GM12878 (cell line): ENCODE measurements at regions not wholly inside any gene's neighbourhood (a gene's known extent, or its start where the extent isn't known, plus 50 kb on each side); places are given as distances from the start of the nearest gene placed in this dataset.

Experiments
- ATAC-seq: fragments of 200-7000 bp; cut with Tn5 transposase; 3 replicates; pipeline ENCODE4 v1.9.1; 2020; ENCODE audit warnings: mild to moderate bottlenecking, moderate library complexity
- BruUV-seq: library from RNA; stranded (reverse); fragments of 400-500 nt; replicated peaks from 2 replicates; lab custom pipeline; 2021; lab: Mats Ljungman, UMichigan
- CTCF ChIA-PET: fragments of 300-600 bp; sonication (Branson Sonifier 250); formaldehyde crosslinking; extraction: SDS; loops from one replicate; lab custom pipeline; 2021; ENCODE audit warnings: inconsistent platforms; lab: Yijun Ruan, JAX
- POLR2A ChIA-PET: fragments of 350-600 bp; formaldehyde crosslinking; extraction: SDS; loops from one replicate; lab custom pipeline; 2021; ENCODE audit warnings: inconsistent platforms; lab: Charles Lee
- RAD21 ChIA-PET: fragments of 300-600 bp; sonication (Branson Sonifier 250); formaldehyde crosslinking; loops from one replicate; lab custom pipeline; 2023; ENCODE audit warnings: antibody characterized with exemption; ENCODE audit not compliant: unreplicated experiment; lab: Charles Lee
- SMC1A ChIA-PET: fragments of 300-600 bp; sonication (Branson Sonifier 250); formaldehyde crosslinking; loops from one replicate; lab custom pipeline; 2023; ENCODE audit not compliant: unreplicated experiment, uncharacterized antibody; lab: Charles Lee
- DNase-seq: peaks from one replicate; pipeline ENCODE4 v3.0.0-alpha.2; 2011; ENCODE audit warnings: low read depth, low spot score
- FAIRE-seq: peaks from 3 replicates; lab custom pipeline; 2011; peaks lifted over from hg19 to GRCh38; lab: Jason Lieb, UNC
- H2AFZ ChIP-seq: 2 replicates; pipeline ENCODE4 v1.6.0; 2011; ENCODE audit warnings: low read depth, low read length, control low read depth; ENCODE audit not compliant: control insufficient read depth
- H3K27ac ChIP-seq: 2 replicates; pipeline ENCODE4 v1.5.1; 2011; ENCODE audit warnings: control low read depth; ENCODE audit not compliant: control insufficient read depth, insufficient read depth
- H3K27me3 ChIP-seq, 2 experiments: replicated peaks in 1 of 2; 2 replicates each; pipeline versions ENCODE4 v1.6.0 to v1.6.1; 2011; ENCODE audit warnings: low read length in 1 of 2; ENCODE audit not compliant: control insufficient read depth in 2 of 2, insufficient read depth in 2 of 2
- H3K36me3 ChIP-seq, 2 experiments: 2 replicates each; pipeline ENCODE4 v1.5.1; 2011; ENCODE audit warnings: low read length in 1 of 2; ENCODE audit not compliant: control insufficient read depth in 2 of 2, insufficient read depth in 2 of 2
- H3K4me1 ChIP-seq: 2 replicates; pipeline ENCODE4 v1.6.1; 2011; ENCODE audit warnings: mild to moderate bottlenecking, low read length, moderate library complexity, mixed read lengths; ENCODE audit not compliant: control insufficient read depth, insufficient read depth
- H3K4me2 ChIP-seq: 2 replicates; pipeline ENCODE4 v1.6.0; 2011; ENCODE audit warnings: control low read depth; ENCODE audit not compliant: control insufficient read depth, insufficient read depth
- H3K4me3 ChIP-seq: fragments of 200-600 bp; sonication (generic); 2 replicates; pipeline ENCODE4 v1.5.1; 2016
- H3K79me2 ChIP-seq: 2 replicates; pipeline ENCODE4 v1.6.0; 2011; ENCODE audit warnings: low read length; ENCODE audit not compliant: control insufficient read depth, insufficient read depth
- H3K9ac ChIP-seq: 2 replicates; pipeline ENCODE4 v1.8.0; 2011; ENCODE audit warnings: low read length, control low read depth, mixed read lengths; ENCODE audit not compliant: control insufficient read depth, insufficient read depth
- H3K9me3 ChIP-seq: replicated peaks from 3 replicates; pipeline ENCODE4 v1.5.1; 2011; ENCODE audit warnings: mild to moderate bottlenecking, low read length; ENCODE audit not compliant: control insufficient read depth, insufficient read depth
- H4K20me1 ChIP-seq: 2 replicates; pipeline ENCODE4 v1.6.0; 2011; ENCODE audit not compliant: control insufficient read depth, insufficient read depth
- BHLHE40 ChIP-seq, 2 experiments: fragments of 450-650 bp in 1 of 2; IDR thresholded peaks; 2 replicates each; pipeline ENCODE4 v1.6.1; 2011 to 2017; ENCODE audit warnings: low read depth in 2 of 2, borderline replicate concordance in 1 of 2, improper control_type of control experiment in 1 of 2, low read length in 1 of 2, mild to moderate bottlenecking in 1 of 2
- CEBPB ChIP-seq, 2 experiments: fragments of 150-350 bp in 1 of 2; IDR thresholded peaks; 2 replicates each; pipeline ENCODE4 v1.6.1; 2012 to 2014; ENCODE audit warnings: low read depth in 2 of 2, low read length in 2 of 2, borderline replicate concordance in 1 of 2, inconsistent platforms in 1 of 2
- CEBPZ ChIP-seq: fragments of 150-350 bp; IDR thresholded peaks from 2 replicates; pipeline ENCODE4 v1.6.1; 2016; ENCODE audit warnings: low read depth, low read length
- CREM ChIP-seq: IDR thresholded peaks from 2 replicates; pipeline ENCODE4 v1.6.1; 2014; ENCODE audit warnings: antibody characterized with exemption, low read depth
- EED ChIP-seq: sonication (generic); IDR thresholded peaks from 2 replicates; pipeline ENCODE4 v1.6.1; 2016; ENCODE audit warnings: antibody characterized with exemption, low read depth
- EP300 ChIP-seq, 2 experiments: fragments of 150-350 bp in 1 of 2; IDR thresholded peaks; 2 replicates each; pipeline ENCODE4 v1.6.1; 2011 to 2012; ENCODE audit warnings: low read depth in 2 of 2, low read length in 2 of 2, borderline replicate concordance in 1 of 2, improper control_type of control experiment in 1 of 2, inconsistent platforms in 1 of 2; ENCODE audit not compliant: control insufficient read depth in 1 of 2
- GATAD2B ChIP-seq: fragments of 450-650 bp; conservative IDR thresholded peaks from 2 replicates; pipeline ENCODE4 v1.6.1; 2017; ENCODE audit warnings: low read depth, mild to moderate bottlenecking, moderate library complexity
- KDM1A ChIP-seq: fragments of 200-600 bp; sonication (generic); IDR thresholded peaks from 2 replicates; pipeline ENCODE4 v1.6.1; 2016; ENCODE audit warnings: borderline replicate concordance
- MEF2B ChIP-seq: fragments of 450-650 bp; IDR thresholded peaks from 2 replicates; pipeline ENCODE4 v1.6.1; 2018; ENCODE audit warnings: mild to moderate bottlenecking, moderate library complexity; ENCODE audit not compliant: partially characterized antibody, poor library complexity, severe bottlenecking
- MTA3 ChIP-seq: IDR thresholded peaks from 2 replicates; pipeline ENCODE4 v1.6.1; 2012; ENCODE audit warnings: low read length, inconsistent platforms, borderline replicate concordance
- MYC ChIP-seq: IDR thresholded peaks from 2 replicates; pipeline ENCODE4 v1.6.1; 2011; ENCODE audit warnings: mild to moderate bottlenecking, low read length, moderate library complexity, inconsistent platforms; ENCODE audit not compliant: insufficient read depth, insufficient replicate concordance, insufficient read length, severe bottlenecking
- POLR2A ChIP-seq: IDR thresholded peaks from 2 replicates; pipeline ENCODE4 v1.6.1; 2011; ENCODE audit warnings: low read depth, mild to moderate bottlenecking, low read length
- RAD51 ChIP-seq: fragments of 450-650 bp; IDR thresholded peaks from 2 replicates; pipeline ENCODE4 v1.6.1; 2016; ENCODE audit warnings: moderate library complexity, mild to moderate bottlenecking, inconsistent platforms
- SMARCA5 ChIP-seq: fragments of 450-650 bp; IDR thresholded peaks from 2 replicates; pipeline ENCODE4 v1.6.1; 2017; ENCODE audit warnings: mild to moderate bottlenecking
- SREBF2 ChIP-seq: IDR thresholded peaks from 2 replicates; pipeline ENCODE4 v1.6.1; 2012; ENCODE audit warnings: mild to moderate bottlenecking, low read length
- SUPT20H ChIP-seq: IDR thresholded peaks from 2 replicates; pipeline ENCODE4 v1.6.1; 2011; ENCODE audit warnings: low read depth, mild to moderate bottlenecking, low read length, moderate library complexity, borderline replicate concordance; ENCODE audit not compliant: control insufficient read depth
- WGBS: methylation state at CpG from one replicate; pipeline ENCODE4 v1.1.6; 2016; ENCODE audit warnings: low lambda C conversion rate; ENCODE audit not compliant: insufficient replicate concordance, insufficient coverage; ENCODE audit errors: missing lambda C conversion rate; 5-methylcytosine and 5-hydroxymethylcytosine counted together
- in situ Hi-C: fragments of 300-500 bp; cut with MboI; formaldehyde crosslinking; loops from 9 replicates; pipeline ENCODE4 v1.14.3; 2018; ENCODE audit warnings: mixed read lengths
- intact Hi-C: fragments of 100-400 bp; cut with micrococcal nuclease; formaldehyde crosslinking; loops from one replicate; pipeline ENCODE4 v1.14.2; 2022; ENCODE audit not compliant: unreplicated experiment
- TF ChIP-seq, protein P1 (sequence below): fragments of 450-650 bp; IDR thresholded peaks from 2 replicates; pipeline ENCODE4 v1.6.1; 2016; ENCODE audit warnings: mild to moderate bottlenecking, moderate library complexity, borderline replicate concordance

GRCh38 chr11:116310226-116310625, 462.6 kb downstream of the BUD13 start:
- no peak overlapping the region for H2AFZ ChIP-seq
- SMC1A ChIA-PET, result no interaction called here
- CTCF ChIA-PET, result no interaction called here
- BruUV-seq, result no TSS peak
- no peak for FAIRE-seq
- no peak overlapping the region for H3K4me3 ChIP-seq
- no peak for ATAC-seq
- in situ Hi-C loops (no loop called here), intact Hi-C loops (no loop called here)
- no peak for DNase-seq
- RAD21 ChIA-PET, result no interaction called here
- no peaks in the 10 kb centered on the region for H3K9me3 ChIP-seq
- H3K4me2 ChIP-seq, result no peak overlapping the region
- POLR2A ChIA-PET, result no interaction called here
- H3K27me3 ChIP-seq, result no peaks in the 10 kb centered on the region; a peak in 1 of 4 replicates
- H3K36me3 ChIP-seq, result no peaks in the 10 kb centered on the region
- H3K9ac ChIP-seq, result no peak overlapping the region
- no peaks in the 10 kb centered on the region for H3K79me2 ChIP-seq
- no peak overlapping the region for H3K27ac ChIP-seq
- WGBS, result 58% methylated on average over 8 of the region's 8 CpGs
- no peaks in the 10 kb centered on the region for H3K4me1 ChIP-seq
- H4K20me1 ChIP-seq, result no peaks in the 10 kb centered on the region
- TF ChIP-seq SREBF2 (no peak), GATAD2B (no peak), BHLHE40 (IDR thresholded peaks at IDR 0.05; ENCODE audit: borderline replicate concordance in 1 of 2, low read depth in 2 of 2, low read length in 1 of 2) (no peak), EP300 (IDR thresholded peaks at IDR 0.05; ENCODE audit: borderline replicate concordance in 1 of 2, control insufficient read depth in 1 of 2, low read depth in 2 of 2, low read length in 2 of 2) (no peak), KDM1A (no peak), RAD51 (no peak), EED (no peak), SUPT20H (no peak), MYC (no peak), CREM (no peak), CEBPZ (no peak), MEF2B (no peak), POLR2A (no peak), CEBPB (IDR thresholded peaks at IDR 0.05; ENCODE audit: borderline replicate concordance in 1 of 2, low read depth in 2 of 2, low read length in 2 of 2) (no peak), MTA3 (no peak), SMARCA5 (no peak)
- TF ChIP-seq, protein P1, sequence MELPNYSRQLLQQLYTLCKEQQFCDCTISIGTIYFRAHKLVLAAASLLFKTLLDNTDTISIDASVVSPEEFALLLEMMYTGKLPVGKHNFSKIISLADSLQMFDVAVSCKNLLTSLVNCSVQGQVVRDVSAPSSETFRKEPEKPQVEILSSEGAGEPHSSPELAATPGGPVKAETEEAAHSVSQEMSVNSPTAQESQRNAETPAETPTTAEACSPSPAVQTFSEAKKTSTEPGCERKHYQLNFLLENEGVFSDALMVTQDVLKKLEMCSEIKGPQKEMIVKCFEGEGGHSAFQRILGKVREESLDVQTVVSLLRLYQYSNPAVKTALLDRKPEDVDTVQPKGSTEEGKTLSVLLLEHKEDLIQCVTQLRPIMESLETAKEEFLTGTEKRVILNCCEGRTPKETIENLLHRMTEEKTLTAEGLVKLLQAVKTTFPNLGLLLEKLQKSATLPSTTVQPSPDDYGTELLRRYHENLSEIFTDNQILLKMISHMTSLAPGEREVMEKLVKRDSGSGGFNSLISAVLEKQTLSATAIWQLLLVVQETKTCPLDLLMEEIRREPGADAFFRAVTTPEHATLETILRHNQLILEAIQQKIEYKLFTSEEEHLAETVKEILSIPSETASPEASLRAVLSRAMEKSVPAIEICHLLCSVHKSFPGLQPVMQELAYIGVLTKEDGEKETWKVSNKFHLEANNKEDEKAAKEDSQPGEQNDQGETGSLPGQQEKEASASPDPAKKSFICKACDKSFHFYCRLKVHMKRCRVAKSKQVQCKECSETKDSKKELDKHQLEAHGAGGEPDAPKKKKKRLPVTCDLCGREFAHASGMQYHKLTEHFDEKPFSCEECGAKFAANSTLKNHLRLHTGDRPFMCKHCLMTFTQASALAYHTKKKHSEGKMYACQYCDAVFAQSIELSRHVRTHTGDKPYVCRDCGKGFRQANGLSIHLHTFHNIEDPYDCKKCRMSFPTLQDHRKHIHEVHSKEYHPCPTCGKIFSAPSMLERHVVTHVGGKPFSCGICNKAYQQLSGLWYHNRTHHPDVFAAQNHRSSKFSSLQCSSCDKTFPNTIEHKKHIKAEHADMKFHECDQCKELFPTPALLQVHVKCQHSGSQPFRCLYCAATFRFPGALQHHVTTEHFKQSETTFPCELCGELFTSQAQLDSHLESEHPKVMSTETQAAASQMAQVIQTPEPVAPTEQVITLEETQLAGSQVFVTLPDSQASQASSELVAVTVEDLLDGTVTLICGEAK, result no peak
